ENCODE measurements at regions not wholly inside any gene's neighbourhood (a gene's known extent, or its start where the extent isn't known, plus 50 kb on each side); places are given as distances from the start of the nearest gene placed in this dataset.

- TF ChIP-seq POLR2A (IDR thresholded peaks at IDR 0.05; ENCODE audit: low read depth) (no peak), CTCF (IDR thresholded peaks at IDR 0.05) (no peak)
Measured at GRCh38 chr3:73234354-73235014, 173.0 kb downstream of the EBLN2 start.
